ENCODE measurements at regions not wholly inside any gene's neighbourhood (a gene's known extent, or its start where the extent isn't known, plus 50 kb on each side); places are given as distances from the start of the nearest gene placed in this dataset.

- TF ChIP-seq CTCF (conservative IDR thresholded peaks at IDR 0.05; ENCODE audit: low read depth, low read length) (no peak), BHLHE40 (IDR thresholded peaks at IDR 0.05; ENCODE audit: low read depth, low read length) (no peak), ELK1 (IDR thresholded peaks at IDR 0.05; ENCODE audit: borderline replicate concordance, low read depth, low read length) (no peak)
These were observed 770.0 kb upstream of the RGS18 start for GRCh38 chr1:191388283-191388682.

Measured in IMR-90 (cell line).